Myocyte (in vitro differentiated cells): ENCODE measurements at regions not wholly inside any gene's neighbourhood (a gene's known extent, or its start where the extent isn't known, plus 50 kb on each side); places are given as distances from the start of the nearest gene placed in this dataset.
"Not testable (repeated sequence)": the region's sequence is repeated elsewhere in the genome, so short reads cannot be mapped to it uniquely, and the experiment has no call there.

ENCODE experiments used
- DNase-seq: peaks from one replicate; pipeline ENCODE4 v3.0.0-alpha.2; 2012; ENCODE audit warnings: low read depth

GRCh38 chr9:117775591-117775990 lies 71.4 kb downstream of the TLR4 start:
- no peak for DNase-seq

GRCh38 chr9:117777823-117778222 lies 73.6 kb downstream of the TLR4 start:
- DNase-seq: peak; percentile 49

GRCh38 chr9:117779760-117780159 lies 75.6 kb downstream of the TLR4 start:
- no peak for DNase-seq

- DNase-seq: peak; percentile 81
Observed at GRCh38 chr9:117782931-117783788, 79.0 kb downstream of the TLR4 start.

- DNase-seq: no peak
Observed at GRCh38 chr9:117783828-117784227, 79.6 kb downstream of the TLR4 start.

- no peak for DNase-seq
Observed at GRCh38 chr9:117784996-117785395, 80.8 kb downstream of the TLR4 start.

- no peak for DNase-seq
Observed at GRCh38 chr9:117787746-117788145, 83.5 kb downstream of the TLR4 start.

- DNase-seq: no peak
Observed at GRCh38 chr9:117795271-117795670, 91.1 kb downstream of the TLR4 start.

- peak; percentile 5 for DNase-seq
Observed at GRCh38 chr9:117796681-117797080, 92.5 kb downstream of the TLR4 start.

- DNase-seq: no peak
Observed at GRCh38 chr9:117800389-117800788, 96.2 kb downstream of the TLR4 start.

- DNase-seq: no peak
Observed at GRCh38 chr9:117809751-117810150, 105.5 kb downstream of the TLR4 start.

GRCh38 chr9:117815315-117815714 lies 111.1 kb downstream of the TLR4 start:
- no peak for DNase-seq

- no peak for DNase-seq
Observed at GRCh38 chr9:117815948-117816347, 111.7 kb downstream of the TLR4 start.

- no peak for DNase-seq
Observed at GRCh38 chr9:117821954-117822353, 117.8 kb downstream of the TLR4 start.

- no peak for DNase-seq
Observed at GRCh38 chr9:117823576-117823975, 119.4 kb downstream of the TLR4 start.

- DNase-seq: no peak
Observed at GRCh38 chr9:117825609-117826347, 121.6 kb downstream of the TLR4 start.

- DNase-seq: no peak
Observed at GRCh38 chr9:117826837-117827236, 122.6 kb downstream of the TLR4 start.

GRCh38 chr9:117827456-117827855 lies 123.3 kb downstream of the TLR4 start:
- no peak for DNase-seq

GRCh38 chr9:117828466-117828865 lies 124.3 kb downstream of the TLR4 start:
- DNase-seq: no peak

- no peak for DNase-seq
Observed at GRCh38 chr9:117835798-117836197, 131.6 kb downstream of the TLR4 start.

GRCh38 chr9:117839862-117840261 lies 135.7 kb downstream of the TLR4 start:
- no peak for DNase-seq

GRCh38 chr9:117851836-117852461 lies 147.7 kb downstream of the TLR4 start:
- not testable (repeated sequence) for DNase-seq
